Omental fat pad (tissue), 3 donors: ENCODE measurements at regions not wholly inside any gene's neighbourhood (a gene's known extent, or its start where the extent isn't known, plus 50 kb on each side); places are given as distances from the start of the nearest gene placed in this dataset.

Experiments
- ATAC-seq: fragments of 150-250 bp; one replicate; pipeline ENCODE4 v1.9.1; 2016; ENCODE audit warnings: mild to moderate bottlenecking, moderate library complexity; ENCODE audit not compliant: low FRiP score
- DNase-seq: peaks from one replicate; pipeline ENCODE4 v3.0.0-alpha.2; 2019; ENCODE audit warnings: low spot score
- TF ChIP-seq, protein P1 (sequence below), 3 donors: fragments of 450-650 bp; IDR thresholded peaks; one replicate each; pipeline ENCODE4 v1.5.1; 2016 to 2017; ENCODE audit warnings: antibody characterized with exemption in 3 of 3, mild to moderate bottlenecking in 3 of 3, moderate library complexity in 2 of 3

DNA sequence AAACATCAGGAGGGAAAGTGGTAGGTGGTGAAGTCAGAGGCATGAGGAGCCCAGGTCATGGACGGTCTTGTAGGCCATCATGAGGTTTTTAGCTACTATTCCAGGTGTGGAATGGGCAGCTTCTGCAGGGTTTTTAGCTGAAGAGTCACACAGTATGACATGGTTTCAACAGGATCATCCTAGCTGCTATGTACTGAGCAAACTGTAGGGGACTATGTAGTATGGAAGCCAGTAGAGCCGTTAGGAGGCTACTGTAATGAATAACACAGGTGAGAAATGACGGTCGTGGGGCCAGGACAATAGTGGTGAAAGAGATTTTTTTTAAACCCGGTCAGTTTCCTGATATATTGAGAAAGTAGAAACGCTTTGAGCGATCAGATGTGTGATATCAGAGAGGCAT, 167.6 kb upstream of the FN1 start:
- ATAC-seq (no peak), DNase-seq (no peak)
- TF ChIP-seq, protein P1, sequence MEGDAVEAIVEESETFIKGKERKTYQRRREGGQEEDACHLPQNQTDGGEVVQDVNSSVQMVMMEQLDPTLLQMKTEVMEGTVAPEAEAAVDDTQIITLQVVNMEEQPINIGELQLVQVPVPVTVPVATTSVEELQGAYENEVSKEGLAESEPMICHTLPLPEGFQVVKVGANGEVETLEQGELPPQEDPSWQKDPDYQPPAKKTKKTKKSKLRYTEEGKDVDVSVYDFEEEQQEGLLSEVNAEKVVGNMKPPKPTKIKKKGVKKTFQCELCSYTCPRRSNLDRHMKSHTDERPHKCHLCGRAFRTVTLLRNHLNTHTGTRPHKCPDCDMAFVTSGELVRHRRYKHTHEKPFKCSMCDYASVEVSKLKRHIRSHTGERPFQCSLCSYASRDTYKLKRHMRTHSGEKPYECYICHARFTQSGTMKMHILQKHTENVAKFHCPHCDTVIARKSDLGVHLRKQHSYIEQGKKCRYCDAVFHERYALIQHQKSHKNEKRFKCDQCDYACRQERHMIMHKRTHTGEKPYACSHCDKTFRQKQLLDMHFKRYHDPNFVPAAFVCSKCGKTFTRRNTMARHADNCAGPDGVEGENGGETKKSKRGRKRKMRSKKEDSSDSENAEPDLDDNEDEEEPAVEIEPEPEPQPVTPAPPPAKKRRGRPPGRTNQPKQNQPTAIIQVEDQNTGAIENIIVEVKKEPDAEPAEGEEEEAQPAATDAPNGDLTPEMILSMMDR (IDR thresholded peaks at IDR 0.05): no peak

DNA sequence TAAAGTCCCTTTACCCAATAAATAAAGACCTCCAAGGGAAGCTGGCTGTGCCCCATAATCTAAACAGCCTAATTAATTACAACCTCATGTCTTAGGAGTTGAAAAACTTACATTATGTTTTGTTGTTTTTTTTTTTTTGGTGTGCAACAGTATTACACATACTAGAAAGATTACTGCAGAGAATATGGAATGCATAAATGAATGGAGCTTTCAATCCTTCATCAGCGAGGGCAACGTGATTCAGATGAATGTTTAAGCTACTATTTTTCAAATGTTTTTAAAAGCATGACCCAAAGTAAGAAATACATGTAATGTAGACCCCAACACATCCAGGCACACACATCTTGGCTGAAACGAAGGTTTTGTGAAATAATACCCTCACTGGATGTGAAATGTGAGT, 167.1 kb upstream of the FN1 start:
- DNase-seq (no peak), ATAC-seq (no peak)
- TF ChIP-seq, protein P1 (IDR thresholded peaks at IDR 0.05): no peak

DNA sequence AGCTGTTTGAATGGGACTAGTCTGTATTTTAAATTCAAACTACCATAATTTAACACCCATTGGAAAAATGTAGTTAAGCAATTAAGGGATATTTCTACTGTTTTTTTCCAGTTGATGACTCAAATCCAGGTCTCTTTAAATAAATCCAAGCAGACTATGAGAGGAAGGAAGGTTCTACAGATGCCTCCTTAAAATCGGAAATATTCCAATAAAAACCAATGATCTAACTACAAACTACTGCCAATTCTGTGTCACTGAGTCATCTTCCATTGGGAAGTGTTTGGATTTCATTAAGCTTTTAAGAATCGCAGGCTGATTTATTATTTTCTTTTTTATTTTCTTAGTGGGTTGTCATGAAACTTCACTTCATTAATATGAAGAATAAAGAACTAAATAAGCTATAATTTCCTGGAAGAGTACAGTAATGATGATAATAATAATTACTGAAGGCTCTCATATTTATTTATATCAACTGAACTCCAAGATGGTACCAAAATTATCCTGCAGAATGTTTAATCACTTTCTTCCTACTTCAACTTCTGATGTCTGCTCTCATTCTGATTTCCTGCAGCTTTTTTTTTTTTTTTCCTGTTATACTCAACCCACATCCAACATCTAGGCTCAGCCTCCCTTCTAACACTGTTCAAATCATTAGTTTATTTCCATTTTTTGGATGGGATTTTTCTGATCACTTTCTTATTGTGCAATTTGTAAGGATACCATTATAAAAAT, 166.3 kb upstream of the FN1 start:
- TF ChIP-seq, protein P1 (IDR thresholded peaks at IDR 0.05): no peak
- no peak for DNase-seq
- ATAC-seq: no peak

DNA sequence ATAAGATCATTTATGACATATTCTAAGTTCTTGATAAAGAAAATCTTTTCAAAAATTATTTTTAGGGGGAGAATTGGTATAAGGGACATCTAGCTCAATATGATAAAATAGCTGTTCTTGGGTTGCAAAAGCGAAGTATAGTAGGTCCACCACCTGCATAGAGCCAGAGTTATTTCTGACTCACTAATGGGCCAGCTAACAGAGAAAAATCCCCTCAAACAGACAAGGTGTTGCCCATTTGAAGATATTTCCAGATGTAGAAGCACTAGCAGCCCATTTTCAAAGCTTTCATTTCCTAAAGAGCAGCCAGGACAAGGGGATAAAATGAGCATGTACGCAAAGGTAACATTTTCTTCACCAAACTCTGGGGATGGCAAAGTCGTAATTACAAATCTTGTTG, 165.7 kb upstream of the FN1 start:
- TF ChIP-seq, protein P1 (IDR thresholded peaks at IDR 0.05): no peak
- DNase-seq: no peak
- no peak for ATAC-seq

DNA sequence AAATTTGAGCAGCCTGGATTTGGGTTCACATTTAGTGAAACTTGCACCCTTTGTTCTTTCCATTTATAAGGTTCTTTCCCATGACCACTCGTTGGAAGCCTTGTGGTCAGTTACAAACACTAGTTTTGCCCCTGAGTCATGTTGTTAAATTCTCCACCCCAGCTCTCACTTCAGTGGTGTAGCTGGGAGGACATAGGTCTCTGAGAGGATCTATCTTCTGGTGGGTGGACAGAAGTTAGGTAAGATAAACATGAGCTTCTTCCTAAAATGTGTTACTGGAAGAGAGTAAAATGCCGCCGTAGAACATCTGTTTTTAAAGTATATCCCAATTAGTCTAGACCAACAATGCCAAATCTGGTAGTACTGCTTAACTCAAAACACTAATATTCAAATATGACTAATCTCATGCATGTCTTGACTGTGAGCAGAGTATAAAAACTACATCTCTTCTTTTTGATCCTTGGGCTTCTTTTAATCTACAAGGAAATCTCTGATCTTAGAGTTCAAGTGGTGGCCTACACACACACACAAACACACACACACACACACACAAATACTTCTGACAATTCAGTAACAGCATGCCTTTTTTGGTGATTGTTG, 162.6 kb upstream of the FN1 start:
- TF ChIP-seq, protein P1 (IDR thresholded peaks at IDR 0.05): no peak
- no peak for ATAC-seq

DNA sequence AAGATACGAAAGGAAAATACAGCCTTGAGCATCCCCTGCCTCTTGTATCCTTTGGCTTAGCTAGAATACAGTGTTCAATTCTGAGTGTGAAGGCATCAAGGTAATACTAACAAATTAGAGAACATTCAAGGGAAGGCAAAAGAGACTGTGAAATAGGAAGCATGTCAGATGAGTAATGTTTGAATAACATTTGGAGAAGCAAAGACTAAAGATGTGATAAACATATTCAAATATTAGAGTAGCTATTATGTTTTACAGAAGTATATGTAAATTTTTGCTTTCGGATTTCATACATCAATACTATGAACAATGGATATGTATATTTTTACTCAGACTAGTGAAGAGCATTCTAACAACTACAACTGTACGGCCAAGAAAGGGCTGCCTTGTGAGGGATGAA, 161.7 kb upstream of the FN1 start:
- ATAC-seq: no peak
- DNase-seq: no peak
- TF ChIP-seq, protein P1 (IDR thresholded peaks at IDR 0.05): no peak

More for the DNA sequence above, 162.6 kb upstream of the FN1 start:
- no peak for DNase-seq

DNA sequence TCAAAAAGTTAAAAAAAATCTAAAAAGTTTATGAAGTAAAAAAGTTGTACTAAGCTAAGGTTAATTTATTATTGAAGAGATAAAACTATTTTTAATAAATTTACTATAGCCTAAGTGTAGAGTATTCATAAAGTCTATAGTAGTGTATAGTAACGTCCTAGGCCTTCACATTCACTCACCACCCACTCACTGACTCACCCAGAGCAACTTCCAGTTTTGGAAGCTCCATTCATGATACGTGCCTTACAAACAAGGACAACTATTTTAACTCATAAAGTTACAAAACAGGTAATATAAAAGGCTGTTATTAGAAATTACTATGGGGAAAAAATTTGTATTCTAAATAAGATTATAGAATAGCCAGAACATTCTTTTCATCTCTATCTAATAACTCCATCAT, 158.9 kb upstream of the FN1 start:
- ATAC-seq (no peak), DNase-seq (no peak)
- TF ChIP-seq, protein P1 (IDR thresholded peaks at IDR 0.05): no peak
